ENCODE measurements at regions not wholly inside any gene's neighbourhood (a gene's known extent, or its start where the extent isn't known, plus 50 kb on each side); places are given as distances from the start of the nearest gene placed in this dataset.

DNA sequence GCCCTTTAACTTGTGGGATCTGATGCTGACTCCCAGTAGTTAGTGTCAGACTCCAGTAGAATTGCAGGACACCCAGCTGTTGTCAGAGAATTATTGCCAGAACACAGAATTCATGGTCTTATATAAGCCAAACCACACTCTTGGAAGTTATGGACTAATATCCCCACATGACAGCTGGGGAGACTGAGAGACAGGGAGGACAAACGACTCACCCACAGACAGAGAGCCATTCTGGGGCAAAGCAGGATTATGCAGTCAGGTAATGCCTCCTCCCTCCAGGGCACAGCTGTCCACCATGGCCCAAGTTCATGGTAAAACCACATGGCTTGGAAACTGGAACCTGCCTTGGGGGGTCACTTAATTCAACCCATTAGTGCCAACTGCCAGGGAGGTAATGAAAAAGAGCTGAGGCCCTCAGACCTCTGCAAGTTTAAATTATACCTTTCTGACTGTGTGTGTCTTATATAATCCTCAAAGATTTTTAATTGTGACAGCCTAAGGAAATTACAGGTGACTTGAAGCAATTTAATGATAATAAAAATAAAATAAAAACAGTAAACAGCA is 299.5 kb downstream of the BUD13 start:
- no peak for DNase-seq (ENCODE audit: low read depth in 2 of 2)

DNA sequence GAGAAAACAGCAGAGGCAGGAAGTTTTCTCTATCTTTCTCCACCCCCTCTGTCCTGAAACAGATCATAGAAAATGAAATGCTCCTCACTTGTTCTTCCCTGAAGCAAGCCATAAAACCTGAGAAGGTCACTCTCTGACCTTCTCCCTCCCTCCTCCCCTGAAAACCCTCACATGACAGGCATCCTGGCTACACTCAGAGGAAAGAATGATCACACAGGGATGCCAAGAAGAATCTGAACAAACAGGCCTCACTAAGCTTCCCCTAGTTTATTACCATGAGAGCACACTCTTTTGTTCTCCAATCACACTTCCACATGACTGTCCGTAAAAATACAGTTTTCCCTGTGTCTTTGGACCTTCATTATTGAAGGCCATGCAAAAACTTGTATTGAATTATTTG is 300.1 kb downstream of the BUD13 start:
- DNase-seq (ENCODE audit: low read depth in 2 of 2): no peak

GRCh38 chr11:116471608-116472256 is 301.1 kb downstream of the BUD13 start:
- DNase-seq (ENCODE audit: low read depth in 2 of 2): no peak

DNA sequence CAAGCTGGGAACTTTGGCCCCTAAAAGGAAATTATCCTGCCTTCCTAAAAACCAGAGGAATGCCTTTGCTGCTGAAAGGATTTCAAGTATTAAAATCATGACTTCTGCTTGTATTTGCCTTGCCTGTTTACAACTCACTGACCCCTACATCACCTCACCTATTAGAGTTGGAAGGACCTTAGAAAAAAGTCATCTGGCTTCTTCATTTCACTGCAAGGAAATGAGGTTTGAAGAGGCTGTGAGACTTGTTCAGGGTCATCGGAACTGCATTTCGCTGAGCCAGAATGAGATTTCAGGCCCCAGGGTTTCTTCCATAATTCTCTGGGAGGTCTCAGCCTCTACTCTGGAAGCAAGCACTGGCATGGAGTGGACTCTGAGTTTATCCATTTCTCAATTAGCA is 304.1 kb downstream of the BUD13 start:
- DNase-seq (ENCODE audit: low read depth in 2 of 2): no peak

DNA sequence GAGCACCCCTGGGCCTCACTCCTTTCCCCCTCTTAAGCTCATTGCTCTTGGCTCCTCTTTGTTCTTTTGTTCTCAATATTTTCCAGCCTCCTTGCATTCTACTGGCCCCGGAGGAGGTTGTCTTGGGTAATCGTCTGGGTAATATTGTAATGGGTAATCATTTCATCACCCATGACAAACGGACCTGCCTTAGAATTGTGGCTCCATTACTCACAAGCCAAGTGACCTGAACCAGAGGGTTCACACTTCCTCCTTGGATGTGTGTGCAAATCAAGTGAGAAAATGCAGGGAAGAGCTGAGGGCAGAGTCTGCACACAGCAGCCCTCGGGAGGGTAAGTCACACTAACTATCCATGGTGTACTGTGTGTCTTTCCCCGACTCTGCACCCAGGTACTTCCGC is 305.0 kb downstream of the BUD13 start:
- DNase-seq (ENCODE audit: low read depth in 2 of 2): no peak

DNA sequence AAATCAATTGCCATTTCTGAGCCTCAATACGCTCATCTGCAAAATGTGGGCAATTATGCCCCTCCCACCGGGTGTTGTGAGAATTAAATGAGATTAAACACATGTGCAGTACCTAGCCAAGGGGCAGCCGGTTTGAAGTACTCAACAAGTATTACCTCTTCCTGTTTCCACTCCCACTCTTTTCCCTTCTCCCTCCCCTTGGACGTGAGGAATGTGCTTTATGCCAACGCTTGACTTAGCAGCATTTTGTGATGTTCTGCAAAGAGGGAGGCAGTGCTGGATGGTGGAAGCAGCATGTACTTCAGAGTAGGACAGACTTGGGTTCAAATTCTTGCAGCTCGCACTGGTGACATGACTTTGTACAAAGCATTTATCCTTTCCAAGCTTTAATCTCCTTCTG is 306.0 kb downstream of the BUD13 start:
- DNase-seq (ENCODE audit: low read depth in 2 of 2): no peak

GRCh38 chr11:116466191-116466590 is 306.6 kb downstream of the BUD13 start:
- no peak for DNase-seq (ENCODE audit: low read depth in 2 of 2)

GRCh38 chr11:116465056-116465455 is 307.7 kb downstream of the BUD13 start:
- DNase-seq (ENCODE audit: low read depth in 2 of 2): no peak

DNA sequence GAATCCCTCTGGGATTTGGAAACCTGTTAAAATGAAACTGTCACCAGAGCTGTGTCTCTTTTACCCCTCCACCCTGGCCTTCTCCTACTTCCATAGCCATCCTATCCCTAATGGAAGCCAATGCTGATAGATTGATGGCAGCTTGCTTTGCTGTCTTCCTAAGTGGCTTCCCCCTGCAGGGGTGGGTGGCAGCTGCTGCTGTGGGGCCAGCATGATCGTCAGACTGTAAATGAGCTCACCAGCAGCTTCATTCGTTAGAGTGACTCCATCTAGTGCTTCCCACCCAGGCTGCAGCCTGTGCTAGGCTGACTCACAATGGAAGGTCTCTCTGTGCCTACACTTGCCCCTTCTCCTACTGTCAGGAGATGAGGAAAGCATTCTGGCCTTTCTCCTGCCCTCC is 311.0 kb downstream of the BUD13 start:
- no peak for DNase-seq (ENCODE audit: low read depth in 2 of 2)

GRCh38 chr11:116460156-116460920 is 312.4 kb downstream of the BUD13 start:
- DNase-seq (ENCODE audit: low read depth in 2 of 2): no peak

- no peak for DNase-seq (ENCODE audit: low read depth in 2 of 2)
These were observed 313.4 kb downstream of the BUD13 start for GRCh38 chr11:116459185-116460045.

DNA sequence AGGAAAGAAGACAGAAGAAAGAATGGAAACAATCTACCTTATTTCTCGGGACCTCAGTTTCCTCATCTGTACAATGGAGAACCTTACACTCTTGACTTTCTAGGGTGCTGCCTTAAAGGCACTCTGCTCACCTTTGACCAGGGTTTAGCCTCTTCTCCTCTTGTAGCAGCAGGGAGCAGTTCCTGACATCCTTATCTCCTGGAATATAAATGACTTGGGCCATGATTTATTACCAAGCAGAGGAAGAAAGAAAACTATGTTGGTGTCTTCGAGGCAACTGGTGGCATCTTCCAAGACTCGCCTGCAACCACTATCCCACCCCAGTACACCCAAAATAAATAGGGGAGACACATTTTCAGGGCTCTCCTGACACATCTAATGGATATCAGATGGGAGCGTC is 314.2 kb downstream of the BUD13 start:
- no peak for DNase-seq (ENCODE audit: low read depth in 2 of 2)

DNA sequence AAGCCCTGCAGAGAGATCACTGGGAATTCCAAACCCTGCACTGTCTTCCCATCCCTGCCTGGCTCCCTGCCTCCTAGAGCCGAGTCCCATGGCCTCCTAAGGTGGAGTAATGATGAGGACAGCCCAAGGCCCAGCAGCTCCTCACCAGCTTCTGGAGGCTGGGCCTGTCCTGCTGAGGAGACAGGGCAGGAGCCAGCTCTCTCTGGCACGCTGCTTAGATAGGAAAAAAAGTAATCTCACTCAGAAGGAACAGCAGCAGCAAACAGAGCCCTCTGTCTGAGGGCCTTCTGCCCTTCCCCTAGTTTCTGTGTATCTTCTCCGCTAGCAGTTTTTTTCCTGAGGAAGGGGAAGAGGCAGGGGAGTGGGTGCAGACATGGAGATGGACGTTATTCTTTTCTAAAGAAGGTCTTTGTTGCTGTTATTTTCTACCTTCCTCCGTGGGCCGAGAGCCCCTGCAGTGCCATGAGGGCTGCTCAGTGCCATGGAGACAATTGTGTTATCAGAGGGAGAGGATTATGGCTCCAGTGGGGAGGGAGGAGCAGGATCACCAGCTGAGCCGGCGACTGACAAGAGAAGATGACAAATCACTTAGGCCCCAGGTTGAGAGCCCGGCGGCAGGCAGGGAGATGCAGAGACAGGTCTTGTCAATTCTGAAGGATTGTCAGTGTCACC is 315.3 kb downstream of the BUD13 start:
- DNase-seq (ENCODE audit: low read depth in 2 of 2): no peak

GRCh38 chr11:116454951-116455350 is 317.8 kb downstream of the BUD13 start:
- DNase-seq (ENCODE audit: low read depth in 2 of 2): no peak

DNA sequence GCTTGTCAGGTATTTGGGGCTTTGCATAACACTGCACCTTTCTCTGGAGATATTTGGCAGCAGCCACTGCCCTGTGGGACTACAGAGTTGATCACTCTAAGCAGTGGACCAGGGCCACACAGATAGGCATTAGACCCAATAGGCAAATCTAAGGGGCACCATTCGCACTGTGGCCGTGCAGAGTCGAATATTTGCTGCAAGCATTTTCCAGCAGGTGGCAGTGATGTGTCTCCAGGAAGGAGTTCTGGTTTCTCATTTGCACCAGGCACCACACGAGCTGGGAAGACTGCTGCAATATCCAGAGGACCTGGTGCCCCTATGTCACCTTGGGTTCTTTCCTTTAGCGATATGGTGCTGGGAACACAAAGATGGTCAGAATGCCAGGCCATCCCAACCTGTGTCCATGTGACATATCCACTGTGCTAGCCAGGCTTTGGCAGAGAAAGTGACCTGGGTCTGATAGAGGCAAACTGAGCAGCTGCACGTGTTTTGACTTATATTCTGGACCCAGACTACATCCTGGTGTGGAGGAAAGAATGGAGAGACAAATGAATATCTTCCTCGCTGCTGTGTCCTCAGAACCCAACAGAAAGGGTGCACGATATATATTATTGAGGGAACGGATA is 318.7 kb downstream of the BUD13 start:
- peak; percentile 2 for DNase-seq (ENCODE audit: low read depth in 2 of 2)

GRCh38 chr11:116452461-116452860 is 320.3 kb downstream of the BUD13 start:
- no peak for DNase-seq (ENCODE audit: low read depth in 2 of 2)

DNA sequence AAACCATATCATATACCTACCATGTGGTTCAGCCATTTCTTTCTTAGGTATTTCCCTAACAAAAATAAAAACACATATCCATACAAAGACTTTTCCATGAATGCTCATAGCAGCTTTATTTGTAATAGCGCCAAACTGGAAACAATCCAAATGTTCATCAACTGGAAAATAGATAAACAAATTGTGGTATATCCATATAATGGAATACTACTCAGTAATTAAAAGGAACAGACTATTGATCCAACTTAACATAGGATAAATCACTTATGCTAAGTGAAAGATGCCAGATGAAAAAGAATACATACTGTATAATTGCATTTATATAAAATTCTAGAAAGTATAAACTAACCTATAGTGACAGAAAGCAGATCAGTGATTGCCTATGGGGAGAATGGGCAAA is 323.3 kb downstream of the BUD13 start:
- no peak for DNase-seq (ENCODE audit: low read depth in 2 of 2)

DNA sequence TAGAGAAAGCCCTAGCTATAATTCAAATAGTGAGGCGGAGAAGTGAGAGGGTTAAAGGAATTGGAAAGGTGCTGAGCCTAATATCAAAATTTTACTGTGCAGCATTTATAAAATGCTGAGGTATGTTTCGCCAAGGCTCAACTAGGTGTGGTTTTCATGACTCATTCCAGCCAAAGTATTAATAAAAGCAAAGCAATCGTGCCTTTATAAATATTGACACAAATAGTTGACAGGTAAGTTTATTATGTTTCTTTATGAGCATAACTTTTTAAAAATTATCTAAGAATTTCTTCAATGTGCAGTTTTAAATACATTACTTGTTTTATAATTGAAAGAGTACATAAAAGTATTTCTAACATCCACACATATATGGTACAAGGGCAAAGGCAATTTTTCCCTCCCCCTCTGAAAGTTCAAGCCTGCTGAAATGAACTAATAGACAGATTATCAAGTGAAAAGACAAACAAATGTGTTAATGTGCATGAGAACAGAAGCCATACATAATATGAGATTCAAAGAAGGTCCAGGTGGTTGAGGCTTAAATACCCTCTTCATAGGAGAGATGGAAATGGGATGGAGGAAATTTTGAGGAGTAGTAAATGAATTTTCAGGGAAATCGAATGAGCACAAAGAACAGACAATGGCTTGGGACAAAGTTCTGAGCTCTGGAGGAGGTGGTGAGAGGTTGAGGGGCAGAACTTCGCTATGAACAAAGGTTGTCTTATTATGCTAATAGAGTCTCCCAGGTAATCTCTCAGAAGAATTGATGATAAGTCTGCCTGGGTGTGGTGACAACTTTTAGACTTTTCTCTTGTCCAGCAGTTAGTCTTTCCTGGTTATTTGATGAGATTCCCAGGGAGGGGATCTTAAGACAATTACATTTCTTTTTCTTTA is 326.5 kb downstream of the BUD13 start:
- no peak for DNase-seq (ENCODE audit: low read depth in 2 of 2)

DNA sequence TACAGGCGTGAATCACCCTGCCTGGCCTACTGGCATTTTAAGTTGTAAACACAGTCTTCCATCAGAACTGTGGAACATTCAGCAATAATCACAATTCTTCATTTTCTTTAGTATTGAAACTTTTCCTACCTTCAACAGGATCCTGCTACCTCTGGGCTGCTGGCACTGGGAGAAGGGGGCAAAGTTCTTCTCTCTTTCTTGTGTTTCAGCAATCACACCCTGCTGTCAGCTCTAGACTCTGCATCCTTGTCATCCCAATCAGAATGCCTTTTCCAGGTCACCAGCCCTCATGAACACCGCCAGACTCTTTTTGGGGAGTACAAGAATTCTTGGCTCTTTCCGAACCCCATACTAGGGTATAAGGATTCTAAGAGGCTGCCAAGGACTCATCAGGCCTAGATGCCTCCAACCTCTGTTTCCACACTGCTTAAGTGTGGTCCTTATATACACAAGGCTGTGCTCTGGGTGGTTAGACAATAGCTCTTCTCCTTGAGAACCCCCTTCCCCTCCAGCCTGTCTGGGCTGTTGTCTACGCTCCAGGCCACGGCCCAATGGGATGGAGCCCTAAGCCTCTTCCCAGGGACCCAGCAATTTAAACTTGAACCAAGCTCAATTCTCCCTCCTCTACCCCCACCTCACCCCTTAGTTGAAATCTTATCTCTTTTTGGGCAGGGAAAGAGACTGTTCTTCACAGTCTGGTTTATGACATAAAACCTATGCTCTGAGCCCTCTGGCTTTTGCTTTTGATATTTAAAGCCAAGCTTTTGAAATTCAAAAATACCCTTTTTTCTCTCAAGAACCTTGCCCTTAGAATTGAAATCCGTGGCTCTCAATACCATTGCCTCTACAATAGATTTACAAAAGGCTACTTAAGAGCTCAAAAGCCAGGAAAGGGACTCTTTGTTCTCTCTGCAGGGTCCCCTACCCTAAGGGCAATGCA is 327.4 kb downstream of the BUD13 start:
- DNase-seq (ENCODE audit: low read depth in 2 of 2): no peak
